Fibroblast of villous mesenchyme (primary cell): ENCODE measurements at regions not wholly inside any gene's neighbourhood (a gene's known extent, or its start where the extent isn't known, plus 50 kb on each side); places are given as distances from the start of the nearest gene placed in this dataset.
"Not testable (repeated sequence)": the region's sequence is repeated elsewhere in the genome, so short reads cannot be mapped to it uniquely, and the experiment has no call there.

Experiments used
- DNase-seq: peaks from one replicate; pipeline ENCODE4 v3.0.0-alpha.2; 2010; ENCODE audit warnings: low read depth
- H3K4me3 ChIP-seq: 2 replicates; pipeline ENCODE4 v1.5.1; 2011; ENCODE audit warnings: low read depth, mild to moderate bottlenecking, low read length
- TF ChIP-seq, protein P1 (sequence below): IDR thresholded peaks from 2 replicates; pipeline ENCODE4 v1.5.1; 2012; ENCODE audit warnings: low read depth, mild to moderate bottlenecking, low read length; ENCODE audit not compliant: insufficient read depth

DNA sequence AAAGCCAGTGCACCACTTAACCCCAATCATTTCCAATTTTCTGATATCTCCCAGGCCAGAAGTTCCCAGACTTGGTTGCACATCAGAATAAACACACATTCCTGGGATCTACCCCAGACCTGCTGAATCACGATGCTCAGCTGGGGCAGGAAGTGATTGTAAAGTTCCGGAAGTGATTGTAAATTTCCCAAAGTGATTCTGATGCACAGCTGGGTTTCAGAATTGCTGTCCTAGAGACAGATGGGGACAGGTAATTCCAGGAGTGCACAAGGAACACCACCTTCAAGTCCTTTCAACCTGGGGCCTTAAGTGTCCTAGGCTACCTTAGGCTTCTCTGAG lies 104.2 kb upstream of the EEPD1 start:
- DNase-seq = peak; percentile 27

DNA sequence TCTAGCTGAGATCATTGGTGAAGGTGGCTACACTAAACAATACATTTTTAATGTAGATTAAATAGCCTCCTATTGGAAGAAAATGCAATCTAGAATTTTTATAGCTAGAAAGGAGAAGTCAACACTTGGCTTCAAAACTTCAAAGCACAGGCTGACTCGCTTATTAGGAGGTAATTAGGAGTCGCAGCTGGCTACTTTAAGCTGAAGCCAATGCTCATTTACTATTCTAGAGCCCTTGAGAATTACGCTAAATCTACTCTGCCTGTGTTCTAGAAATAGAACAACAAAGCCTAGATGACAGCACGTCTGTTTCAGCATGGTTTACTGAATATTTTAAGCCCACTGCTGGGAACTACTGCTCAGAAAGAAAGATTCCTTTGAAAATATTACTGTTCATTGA lies 101.6 kb upstream of the EEPD1 start:
- no peak overlapping the region for H3K4me3 ChIP-seq
- no peak for DNase-seq
- TF ChIP-seq, protein P1, sequence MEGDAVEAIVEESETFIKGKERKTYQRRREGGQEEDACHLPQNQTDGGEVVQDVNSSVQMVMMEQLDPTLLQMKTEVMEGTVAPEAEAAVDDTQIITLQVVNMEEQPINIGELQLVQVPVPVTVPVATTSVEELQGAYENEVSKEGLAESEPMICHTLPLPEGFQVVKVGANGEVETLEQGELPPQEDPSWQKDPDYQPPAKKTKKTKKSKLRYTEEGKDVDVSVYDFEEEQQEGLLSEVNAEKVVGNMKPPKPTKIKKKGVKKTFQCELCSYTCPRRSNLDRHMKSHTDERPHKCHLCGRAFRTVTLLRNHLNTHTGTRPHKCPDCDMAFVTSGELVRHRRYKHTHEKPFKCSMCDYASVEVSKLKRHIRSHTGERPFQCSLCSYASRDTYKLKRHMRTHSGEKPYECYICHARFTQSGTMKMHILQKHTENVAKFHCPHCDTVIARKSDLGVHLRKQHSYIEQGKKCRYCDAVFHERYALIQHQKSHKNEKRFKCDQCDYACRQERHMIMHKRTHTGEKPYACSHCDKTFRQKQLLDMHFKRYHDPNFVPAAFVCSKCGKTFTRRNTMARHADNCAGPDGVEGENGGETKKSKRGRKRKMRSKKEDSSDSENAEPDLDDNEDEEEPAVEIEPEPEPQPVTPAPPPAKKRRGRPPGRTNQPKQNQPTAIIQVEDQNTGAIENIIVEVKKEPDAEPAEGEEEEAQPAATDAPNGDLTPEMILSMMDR = no peak

More for the DNA sequence above, 104.2 kb upstream of the EEPD1 start:
- TF ChIP-seq, protein P1 = no peak
- H3K4me3 ChIP-seq = no peak overlapping the region

DNA sequence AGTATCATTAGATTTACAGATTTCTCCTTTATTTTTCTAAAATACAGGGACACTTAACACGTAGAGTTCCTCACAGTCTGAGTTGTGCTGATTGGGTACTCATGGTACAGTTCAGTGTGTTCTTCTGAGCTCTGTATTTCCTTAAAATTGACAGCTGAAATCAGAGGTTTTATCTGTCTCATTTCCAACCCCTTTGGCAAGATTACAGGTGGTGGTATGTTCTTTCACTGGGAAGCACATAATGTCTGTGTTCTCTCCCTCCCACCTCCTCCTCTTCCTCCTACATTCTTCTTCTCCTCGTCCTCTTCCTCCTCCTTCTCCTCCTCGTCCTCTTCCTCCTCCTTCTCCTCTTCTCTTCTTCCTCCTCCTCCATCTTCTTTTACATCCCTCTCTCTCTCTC lies 99.5 kb upstream of the EEPD1 start:
- DNase-seq = no peak
- TF ChIP-seq, protein P1 = no peak
- no peak overlapping the region for H3K4me3 ChIP-seq

DNA sequence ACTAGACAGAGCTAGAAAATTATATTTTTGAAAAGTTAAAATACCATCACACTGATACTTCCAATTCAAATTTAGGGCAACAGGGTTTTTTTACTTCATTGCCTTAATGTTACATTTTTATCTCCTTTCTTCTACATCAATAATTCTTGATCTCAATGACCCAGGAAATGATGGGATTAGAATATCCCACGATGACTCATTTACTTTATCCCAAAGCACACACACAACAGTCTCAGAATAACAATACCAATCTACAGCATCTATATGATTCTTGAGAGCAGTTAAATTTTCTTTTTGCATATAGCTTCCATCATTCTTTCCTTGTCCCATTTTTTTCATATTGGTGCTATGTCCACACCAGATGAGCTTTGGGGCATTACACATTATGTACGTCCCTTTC lies 98.4 kb upstream of the EEPD1 start:
- no peak overlapping the region for H3K4me3 ChIP-seq
- TF ChIP-seq, protein P1 = no peak
- DNase-seq = no peak

DNA sequence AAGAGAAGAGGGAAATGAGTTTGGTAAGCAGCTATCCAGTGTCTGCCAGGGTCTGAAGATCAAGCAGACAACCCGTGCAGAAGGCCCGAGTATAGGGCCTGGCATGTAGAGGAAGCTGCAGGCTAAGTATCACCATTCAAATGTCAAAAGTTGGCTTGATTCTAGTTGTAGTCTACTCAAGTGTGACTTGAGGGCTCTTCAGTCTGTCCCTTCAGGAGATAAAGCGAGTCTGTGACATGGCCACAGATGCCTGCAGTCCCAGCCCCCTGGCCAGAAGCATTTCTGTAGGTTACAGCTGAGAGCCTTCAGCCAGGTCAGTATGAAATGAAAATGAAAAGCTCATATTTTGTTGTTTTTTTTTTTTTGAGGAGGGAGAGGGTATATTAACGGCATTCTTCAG lies 97.8 kb upstream of the EEPD1 start:
- no peak overlapping the region for H3K4me3 ChIP-seq
- TF ChIP-seq, protein P1 = no peak
- DNase-seq = no peak

DNA sequence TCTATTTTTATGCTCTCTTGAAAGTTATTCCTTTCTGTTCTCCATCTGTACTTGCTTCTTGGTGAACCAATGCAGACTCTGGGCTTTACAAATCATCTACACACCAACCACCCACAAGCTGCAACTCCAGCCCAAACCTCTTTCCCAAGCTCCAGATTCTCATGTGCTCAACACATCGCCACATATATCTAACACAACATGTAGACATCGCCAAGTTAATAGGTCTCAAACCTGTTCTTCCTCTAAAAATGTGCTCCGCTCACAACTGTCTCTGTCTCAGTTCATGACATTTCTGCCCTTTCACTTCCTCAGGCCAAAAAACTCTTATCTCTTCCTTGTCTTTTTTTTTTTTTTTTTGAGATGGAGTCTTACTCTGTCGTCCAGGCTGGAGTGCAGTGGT lies 95.7 kb upstream of the EEPD1 start:
- TF ChIP-seq, protein P1 = no peak
- H3K4me3 ChIP-seq = no peak overlapping the region
- DNase-seq = no peak

DNA sequence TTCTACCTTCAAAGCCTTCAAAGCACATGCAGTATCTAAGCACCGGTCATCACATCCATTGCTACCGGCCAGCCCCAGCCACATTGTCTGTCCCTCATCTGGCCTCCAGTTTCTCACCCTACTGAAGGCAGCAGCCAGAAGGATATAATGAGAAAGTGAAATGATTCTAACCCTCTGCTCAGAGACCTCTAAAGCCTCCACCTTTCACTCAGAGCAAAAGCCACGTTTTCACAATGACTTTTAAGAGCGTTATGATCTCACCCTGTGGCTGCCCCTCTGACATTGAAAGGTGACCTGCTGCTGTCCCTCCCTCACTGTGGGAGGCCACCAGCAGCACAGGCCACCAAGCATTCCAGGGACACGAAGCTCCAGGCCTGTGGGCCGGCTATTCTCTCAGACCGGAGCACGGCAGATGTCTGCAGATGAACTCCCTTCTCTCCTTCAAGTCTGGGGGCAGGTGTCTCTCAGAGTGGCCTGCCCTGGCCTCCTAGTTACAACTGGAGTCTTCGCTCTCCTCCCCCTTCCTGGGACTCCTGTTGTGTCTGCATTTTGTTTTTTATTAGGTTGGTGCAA lies 94.9 kb upstream of the EEPD1 start:
- H3K4me3 ChIP-seq = no peak overlapping the region
- TF ChIP-seq, protein P1 = no peak
- no peak for DNase-seq

DNA sequence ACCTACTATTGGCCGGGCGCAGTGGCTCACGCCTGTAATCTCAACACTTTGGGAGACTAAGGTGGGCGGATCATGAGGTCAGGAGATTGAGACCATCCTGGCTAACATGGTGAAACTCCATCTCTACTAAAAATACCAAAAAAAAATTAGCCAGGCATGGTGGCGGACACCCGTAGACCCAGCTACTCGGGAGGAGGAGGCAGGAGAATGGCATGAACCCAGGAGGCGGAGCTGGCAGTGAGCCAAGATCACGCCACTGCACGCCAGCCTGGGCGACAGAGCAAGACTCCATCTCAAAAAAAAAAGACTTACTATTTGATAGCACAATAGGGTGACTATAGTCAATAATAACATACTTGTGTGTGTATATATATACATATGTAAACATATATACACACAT lies 92.7 kb upstream of the EEPD1 start:
- DNase-seq = not testable (repeated sequence)

More for the DNA sequence above, 92.7 kb upstream of the EEPD1 start:
- H3K4me3 ChIP-seq = not testable (repeated sequence)
